Erythroblast (primary cell): ENCODE measurements at regions not wholly inside any gene's neighbourhood (a gene's known extent, or its start where the extent isn't known, plus 50 kb on each side); places are given as distances from the start of the nearest gene placed in this dataset.

Experiments
- GATA1 ChIP-seq: IDR thresholded peaks from 2 replicates; pipeline ENCODE4 v1.6.1; 2011; ENCODE audit warnings: low read depth, mild to moderate bottlenecking, control low read depth, low read length, moderate library complexity
- POLR2A ChIP-seq: IDR thresholded peaks from 2 replicates; pipeline ENCODE4 v1.6.1; 2011; ENCODE audit warnings: mild to moderate bottlenecking, low read length

GRCh38 chr2:180413336-180413735 lies 406.2 kb upstream of the CWC22 start:
- TF ChIP-seq POLR2A (no peak), GATA1 (no peak)
